Upper lobe of left lung (tissue), 6 donors: ENCODE measurements at regions not wholly inside any gene's neighbourhood (a gene's known extent, or its start where the extent isn't known, plus 50 kb on each side); places are given as distances from the start of the nearest gene placed in this dataset.
"Not testable (repeated sequence)": the region's sequence is repeated elsewhere in the genome, so short reads cannot be mapped to it uniquely, and the experiment has no call there.

ENCODE experiments used
- ATAC-seq, 2 donors: fragments of 200-7000 bp; cut with Tn5 transposase; one replicate each; pipeline ENCODE4 v1.9.1; 2022; ENCODE audit warnings: mild to moderate bottlenecking in 2 of 2, moderate library complexity in 2 of 2; ENCODE audit not compliant: low FRiP score in 2 of 2
- DNase-seq, 2 donors: peaks; one replicate each; pipeline ENCODE4 v3.0.0-alpha.2; 2019 to 2020
- H3K27ac ChIP-seq, 4 donors: fragments of 200-600 bp; sonication (generic); one replicate each; pipeline ENCODE4 v1.5.1; 2016 to 2019
- H3K27me3 ChIP-seq, 4 donors: fragments of 200-600 bp; sonication (generic); one replicate each; pipeline ENCODE4 v1.5.1; 2017 to 2019
- H3K36me3 ChIP-seq, 4 donors: fragments of 200-600 bp; sonication (generic); one replicate each; pipeline ENCODE4 v1.5.1; 2016 to 2019
- H3K4me1 ChIP-seq, 4 donors: fragments of 200-600 bp; sonication (generic); one replicate each; pipeline ENCODE4 v1.5.1; 2018 to 2019
- H3K4me3 ChIP-seq, 4 donors: fragments of 200-600 bp; sonication (generic); one replicate each; pipeline ENCODE4 v1.5.1; 2017 to 2019; ENCODE audit warnings: mild to moderate bottlenecking in 2 of 4, moderate library complexity in 1 of 4
- H3K9me3 ChIP-seq, 4 donors: fragments of 200-600 bp; sonication (generic); one replicate each; pipeline ENCODE4 v1.5.1; 2018 to 2019
- CTCF ChIP-seq, 6 experiments: fragments of 450-650 bp in 4 of 6; fragments of 200-600 bp in 2 of 6; sonication (generic) in 2 of 6; IDR thresholded peaks; one replicate each; pipeline ENCODE4 v1.5.1; 2016 to 2019; ENCODE audit warnings: antibody characterized with exemption in 6 of 6
- EP300 ChIP-seq, 4 donors: sonication (generic); formaldehyde crosslinking; IDR thresholded peaks; one replicate each; pipeline ENCODE4 v1.5.1; 2017; ENCODE audit warnings: antibody characterized with exemption in 4 of 4, control low read depth in 2 of 4
- POLR2A ChIP-seq, 4 donors: fragments of 450-650 bp; IDR thresholded peaks; one replicate each; pipeline ENCODE4 v1.5.1; 2016 to 2017; ENCODE audit warnings: antibody characterized with exemption in 4 of 4, mild to moderate bottlenecking in 2 of 4
- POLR2AphosphoS5 ChIP-seq, 2 donors: sonication (generic); formaldehyde crosslinking; IDR thresholded peaks; one replicate each; pipeline ENCODE4 v1.5.1; 2017; ENCODE audit warnings: antibody characterized with exemption in 2 of 2
- WGBS, 2 donors: methylation state at CpG; one replicate each; pipeline ENCODE4 v1.1.5; 2017 to 2018; 5-methylcytosine and 5-hydroxymethylcytosine counted together
- donor health status: DM: no; HTN: no; CAD: no; lungs with moderate emphysema.
- donor health status: DM: no; HTN: yes; CAD: no; lungs with severe emphysema.

DNA sequence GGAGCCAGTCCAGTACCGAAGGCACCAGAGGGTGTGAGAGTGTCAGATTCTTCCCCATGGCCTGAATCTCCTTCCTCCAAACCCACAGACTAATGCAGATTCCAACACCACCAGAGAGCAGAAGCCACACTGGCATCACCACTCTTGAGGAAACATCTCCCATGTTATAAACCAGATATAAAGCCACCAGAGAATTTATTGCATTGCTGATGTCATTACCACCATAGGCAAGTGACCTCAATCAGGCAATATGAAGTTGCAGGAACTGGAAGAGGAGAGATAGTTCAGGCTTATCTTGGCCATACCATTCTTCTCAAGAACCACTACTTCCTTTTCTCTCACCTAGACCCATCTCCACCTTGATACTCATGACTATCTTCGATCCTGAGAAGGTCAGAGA is 653.4 kb downstream of the TMEM121 start:
- ATAC-seq = no peak
- Histone ChIP-seq H3K27ac (no peak overlapping the region), H3K4me3 (no peak overlapping the region), H3K36me3 (no peaks in the 10 kb centered on the region), H3K9me3 (no peaks in the 10 kb centered on the region), H3K4me1 (no peaks in the 10 kb centered on the region), H3K27me3 (no peaks in the 10 kb centered on the region)
- WGBS, 2 donors = 59 to 68% methylated on average over 2 of the region's 2 CpGs
- DNase-seq = no peak
- TF ChIP-seq EP300 (IDR thresholded peaks at IDR 0.05) = no peak
- TF ChIP-seq POLR2AphosphoS5 (IDR thresholded peaks at IDR 0.05) = no peak
- no peak for TF ChIP-seq POLR2A (IDR thresholded peaks at IDR 0.05)
- no peak for TF ChIP-seq CTCF (IDR thresholded peaks at IDR 0.05)

GRCh38 chr14:106184771-106185170 is 658.4 kb downstream of the TMEM121 start:
- not testable (repeated sequence) for H3K36me3 ChIP-seq, H3K4me3 ChIP-seq, H3K27me3 ChIP-seq, ATAC-seq, H3K27ac ChIP-seq, H3K9me3 ChIP-seq, H3K4me1 ChIP-seq
- WGBS, 2 donors = 51 to 85% methylated on average over 4 to 8 of the region's 8 CpGs
- DNase-seq = peak in 1 of 2 donors; percentile 28

DNA sequence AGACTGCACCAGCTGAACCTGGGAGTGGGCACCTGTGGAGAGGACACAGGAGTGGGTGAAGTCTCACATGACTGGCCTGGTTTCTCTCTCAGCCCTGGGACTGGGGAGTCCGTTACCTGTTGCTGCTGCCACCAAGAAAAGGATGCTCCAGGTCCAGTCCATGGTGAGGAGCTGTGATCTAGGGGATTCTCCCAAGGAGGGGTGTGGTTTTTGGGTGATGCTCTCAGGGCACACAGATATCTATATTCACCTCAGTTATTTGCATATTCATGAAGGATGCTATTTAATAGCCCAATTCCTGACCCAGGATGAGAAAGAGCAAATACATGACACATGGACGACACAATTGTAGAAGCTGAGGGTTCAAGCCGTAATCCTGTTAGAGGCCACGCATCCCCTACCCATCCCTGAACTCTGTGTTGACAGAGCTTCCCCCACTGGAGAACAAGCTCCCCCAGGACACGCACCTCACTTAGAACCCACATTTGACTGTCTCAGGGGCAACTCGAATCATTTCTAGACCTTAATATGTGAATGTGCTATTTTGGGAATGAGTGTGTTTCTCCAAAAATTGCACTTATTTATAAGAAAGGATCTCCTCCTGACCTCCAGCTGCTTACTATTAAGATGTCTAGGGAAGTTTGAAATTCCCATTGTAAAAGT is 658.9 kb downstream of the TMEM121 start:
- not testable (repeated sequence) for H3K4me1 ChIP-seq, H3K36me3 ChIP-seq, H3K27me3 ChIP-seq, H3K27ac ChIP-seq, H3K9me3 ChIP-seq, H3K4me3 ChIP-seq, ATAC-seq, DNase-seq
- WGBS, 2 donors = 69 to 80% methylated on average over 6 of the region's 6 CpGs

DNA sequence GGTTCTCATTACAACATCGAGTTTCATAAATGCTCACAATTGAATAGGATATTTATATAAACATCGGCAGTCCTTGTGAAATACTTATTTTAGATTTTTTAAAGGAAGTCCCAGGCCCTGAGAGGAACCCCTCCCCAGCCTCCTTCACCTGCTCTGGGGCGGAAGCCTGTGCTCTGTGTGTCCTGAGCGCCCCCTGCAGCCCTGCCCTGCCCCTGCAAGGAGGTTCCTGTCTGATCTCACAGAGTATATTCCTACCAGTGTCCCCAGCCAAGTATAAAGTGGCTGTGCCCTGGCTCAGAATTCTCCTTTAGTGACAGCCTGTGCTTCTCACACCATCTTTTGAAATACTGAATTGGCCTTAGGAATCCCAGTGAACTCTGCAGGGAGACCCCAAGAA is 659.5 kb downstream of the TMEM121 start:
- TF ChIP-seq POLR2A (IDR thresholded peaks at IDR 0.05) (no peak), CTCF (IDR thresholded peaks at IDR 0.05) (peak in 2 of 6 experiments; percentile 14 to 16)
- ATAC-seq (no peak), DNase-seq (peak in 1 of 2 donors; percentile 81)
- WGBS, 2 donors = 37 to 44% methylated on average over 4 of the region's 4 CpGs
- Histone ChIP-seq H3K36me3 (no peaks in the 10 kb centered on the region), H3K4me1 (no peaks in the 10 kb centered on the region), H3K27me3 (no peaks in the 10 kb centered on the region), H3K9me3 (no peaks in the 10 kb centered on the region), H3K27ac (no peak overlapping the region), H3K4me3 (no peak overlapping the region)

GRCh38 chr14:106187216-106187615 is 660.8 kb downstream of the TMEM121 start:
- ATAC-seq (no peak), DNase-seq (no peak)
- TF ChIP-seq POLR2AphosphoS5 (IDR thresholded peaks at IDR 0.05) = no peak
- TF ChIP-seq EP300 (IDR thresholded peaks at IDR 0.05) = no peak
- no peak for TF ChIP-seq POLR2A (IDR thresholded peaks at IDR 0.05)
- no peak for TF ChIP-seq CTCF (IDR thresholded peaks at IDR 0.05)
- Histone ChIP-seq H3K9me3 (no peaks in the 10 kb centered on the region), H3K36me3 (no peaks in the 10 kb centered on the region), H3K27ac (no peak overlapping the region), H3K4me1 (no peaks in the 10 kb centered on the region), H3K4me3 (no peak overlapping the region), H3K27me3 (no peaks in the 10 kb centered on the region)
- 57 to 61% methylated on average over 3 of the region's 3 CpGs for WGBS, 2 donors

- ATAC-seq, H3K4me3 ChIP-seq, DNase-seq, H3K9me3 ChIP-seq, H3K27ac ChIP-seq, H3K4me1 ChIP-seq, H3K36me3 ChIP-seq, H3K27me3 ChIP-seq: not testable (repeated sequence)
Observed at GRCh38 chr14:106192701-106193100, 666.3 kb downstream of the TMEM121 start.

- WGBS, 2 donors = 33 to 53% methylated on average over 3 to 7 of the region's 7 CpGs
- H3K36me3 ChIP-seq, DNase-seq, H3K4me1 ChIP-seq, H3K27me3 ChIP-seq, ATAC-seq, H3K9me3 ChIP-seq, H3K27ac ChIP-seq, H3K4me3 ChIP-seq: not testable (repeated sequence)
Observed at GRCh38 chr14:106196459-106196858, 670.1 kb downstream of the TMEM121 start.

DNA sequence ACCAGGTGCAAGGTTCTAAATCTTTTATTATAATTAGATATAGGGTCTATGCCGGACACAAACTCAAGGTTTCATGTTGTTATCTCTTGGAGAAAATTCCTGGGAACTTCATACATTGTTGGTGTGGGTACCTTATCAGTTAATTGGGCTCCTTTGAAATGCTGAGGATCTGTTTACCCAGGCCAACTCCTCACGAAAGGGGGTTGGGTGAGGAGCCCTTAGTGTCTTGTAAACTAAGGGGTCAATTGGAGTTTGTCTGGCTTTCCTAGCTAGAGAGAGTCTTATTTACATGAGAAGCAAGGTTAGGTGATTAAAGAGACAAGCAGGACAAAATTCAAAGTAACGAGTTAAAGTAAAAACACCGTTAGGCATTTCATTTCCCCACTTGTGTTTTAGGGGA is 670.9 kb downstream of the TMEM121 start:
- H3K36me3 ChIP-seq, H3K4me1 ChIP-seq, H3K27me3 ChIP-seq, H3K4me3 ChIP-seq, DNase-seq, ATAC-seq, H3K27ac ChIP-seq, H3K9me3 ChIP-seq: not testable (repeated sequence)
- 55 to 57% methylated on average over 4 of the region's 4 CpGs for WGBS, 2 donors
